NB4 (cell line): ENCODE measurements at regions not wholly inside any gene's neighbourhood (a gene's known extent, or its start where the extent isn't known, plus 50 kb on each side); places are given as distances from the start of the nearest gene placed in this dataset.
"Not testable (repeated sequence)": the region's sequence is repeated elsewhere in the genome, so short reads cannot be mapped to it uniquely, and the experiment has no call there.

Experiments
- MYC ChIP-seq: IDR thresholded peaks from 2 replicates; pipeline ENCODE4 v1.6.1; 2011; ENCODE audit warnings: low read depth, low read length
- POLR2A ChIP-seq: IDR thresholded peaks from 2 replicates; pipeline ENCODE4 v1.6.1; 2011; ENCODE audit warnings: mild to moderate bottlenecking; ENCODE audit not compliant: insufficient read length; ENCODE audit errors: extremely low read depth
- TF ChIP-seq, protein P1 (sequence below): IDR thresholded peaks from one replicate; pipeline ENCODE4 v1.5.1; 2012; ENCODE audit warnings: low read depth, low read length
- TF ChIP-seq, protein P2 (sequence below): IDR thresholded peaks from 2 replicates; pipeline ENCODE4 v1.6.1; 2011; ENCODE audit warnings: low read depth, low read length

DNA sequence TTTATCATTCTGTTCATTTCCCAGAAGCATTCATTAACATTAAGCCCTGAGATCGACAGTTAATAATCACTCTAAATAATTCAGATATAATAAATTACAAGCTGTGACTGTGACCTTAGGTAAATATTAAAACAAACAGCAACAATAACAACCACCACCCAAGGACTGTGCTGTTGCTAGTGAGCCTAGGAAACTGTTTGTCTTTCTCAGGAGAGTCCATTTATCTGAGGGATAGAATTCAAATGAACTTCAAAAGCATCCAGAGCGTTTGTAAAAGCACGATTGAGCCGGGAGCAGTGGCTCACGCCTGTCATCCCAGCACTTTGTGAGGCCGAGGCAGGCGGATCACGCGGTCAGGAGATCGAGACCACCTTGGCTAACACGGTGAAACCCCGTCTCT lies 68.8 kb upstream of the MRGPRE start:
- TF ChIP-seq, protein P1, sequence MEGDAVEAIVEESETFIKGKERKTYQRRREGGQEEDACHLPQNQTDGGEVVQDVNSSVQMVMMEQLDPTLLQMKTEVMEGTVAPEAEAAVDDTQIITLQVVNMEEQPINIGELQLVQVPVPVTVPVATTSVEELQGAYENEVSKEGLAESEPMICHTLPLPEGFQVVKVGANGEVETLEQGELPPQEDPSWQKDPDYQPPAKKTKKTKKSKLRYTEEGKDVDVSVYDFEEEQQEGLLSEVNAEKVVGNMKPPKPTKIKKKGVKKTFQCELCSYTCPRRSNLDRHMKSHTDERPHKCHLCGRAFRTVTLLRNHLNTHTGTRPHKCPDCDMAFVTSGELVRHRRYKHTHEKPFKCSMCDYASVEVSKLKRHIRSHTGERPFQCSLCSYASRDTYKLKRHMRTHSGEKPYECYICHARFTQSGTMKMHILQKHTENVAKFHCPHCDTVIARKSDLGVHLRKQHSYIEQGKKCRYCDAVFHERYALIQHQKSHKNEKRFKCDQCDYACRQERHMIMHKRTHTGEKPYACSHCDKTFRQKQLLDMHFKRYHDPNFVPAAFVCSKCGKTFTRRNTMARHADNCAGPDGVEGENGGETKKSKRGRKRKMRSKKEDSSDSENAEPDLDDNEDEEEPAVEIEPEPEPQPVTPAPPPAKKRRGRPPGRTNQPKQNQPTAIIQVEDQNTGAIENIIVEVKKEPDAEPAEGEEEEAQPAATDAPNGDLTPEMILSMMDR, result not testable (repeated sequence)
- TF ChIP-seq POLR2A, MYC: not testable (repeated sequence)
- TF ChIP-seq, protein P2, sequence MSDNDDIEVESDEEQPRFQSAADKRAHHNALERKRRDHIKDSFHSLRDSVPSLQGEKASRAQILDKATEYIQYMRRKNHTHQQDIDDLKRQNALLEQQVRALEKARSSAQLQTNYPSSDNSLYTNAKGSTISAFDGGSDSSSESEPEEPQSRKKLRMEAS, result not testable (repeated sequence)
